NCI-H2029 (cell line): ENCODE measurements at regions not wholly inside any gene's neighbourhood (a gene's known extent, or its start where the extent isn't known, plus 50 kb on each side); places are given as distances from the start of the nearest gene placed in this dataset.

ENCODE experiments used
- DNase-seq: peaks from one replicate; lab custom pipeline; 2025; lab: John Stamatoyannopoulos, UW

DNA sequence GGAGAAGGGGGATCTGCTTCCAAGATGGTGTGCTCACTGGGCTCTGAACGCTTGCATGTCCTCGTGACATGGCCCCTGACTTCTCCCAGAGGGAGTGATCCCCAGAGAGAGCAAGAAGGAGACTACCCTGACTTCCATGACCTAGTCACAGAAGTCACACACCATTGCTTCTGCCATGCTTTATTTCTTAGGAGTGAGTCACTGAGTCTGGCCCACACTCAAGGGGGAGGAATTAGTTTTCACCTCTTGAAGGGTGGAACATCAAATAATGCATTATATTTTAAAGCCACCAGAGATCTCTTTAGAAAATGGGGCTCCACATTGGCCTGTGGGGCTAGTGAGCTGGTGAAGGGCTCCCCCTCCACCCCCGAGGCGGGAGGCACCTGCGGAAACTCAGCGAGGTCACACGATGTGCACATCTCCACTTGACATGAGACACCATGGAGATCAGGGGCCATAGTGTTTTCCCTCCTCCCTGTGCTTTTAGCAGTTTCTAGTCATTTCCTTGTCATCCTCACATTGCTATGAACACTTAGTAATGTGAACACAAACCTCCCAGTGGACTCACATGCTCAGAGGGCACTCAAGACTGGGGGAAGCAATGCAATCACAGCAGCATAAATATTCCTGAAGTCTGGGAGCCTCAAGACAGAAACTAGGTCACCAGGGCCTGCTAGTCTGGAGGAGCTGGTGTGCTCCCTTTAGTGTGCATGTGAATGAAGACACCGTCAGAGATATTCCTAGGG lies 87.4 kb upstream of the FZD10 start:
- DNase-seq = no peak

GRCh38 chr12:130075497-130076076 lies 86.7 kb upstream of the FZD10 start:
- DNase-seq = no peak

DNA sequence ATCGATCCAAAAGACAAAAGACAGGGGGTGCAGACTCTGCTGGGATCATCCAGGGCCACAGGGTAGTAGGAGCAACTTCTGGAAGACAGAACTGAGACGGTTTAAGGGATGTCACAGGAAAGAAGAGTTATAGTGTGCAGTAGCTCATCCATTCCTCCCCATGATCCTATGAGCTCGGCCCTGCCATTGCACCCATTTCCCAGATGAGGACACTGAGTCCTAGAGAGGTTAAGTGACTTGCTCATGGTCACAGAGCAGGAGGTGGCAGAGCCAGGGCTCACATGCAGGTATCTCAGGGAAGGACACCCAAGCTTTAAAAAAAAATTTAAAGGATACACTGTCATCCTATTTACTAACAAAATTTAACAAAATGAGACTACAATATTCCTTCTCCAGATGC lies 86.1 kb upstream of the FZD10 start:
- DNase-seq = no peak

DNA sequence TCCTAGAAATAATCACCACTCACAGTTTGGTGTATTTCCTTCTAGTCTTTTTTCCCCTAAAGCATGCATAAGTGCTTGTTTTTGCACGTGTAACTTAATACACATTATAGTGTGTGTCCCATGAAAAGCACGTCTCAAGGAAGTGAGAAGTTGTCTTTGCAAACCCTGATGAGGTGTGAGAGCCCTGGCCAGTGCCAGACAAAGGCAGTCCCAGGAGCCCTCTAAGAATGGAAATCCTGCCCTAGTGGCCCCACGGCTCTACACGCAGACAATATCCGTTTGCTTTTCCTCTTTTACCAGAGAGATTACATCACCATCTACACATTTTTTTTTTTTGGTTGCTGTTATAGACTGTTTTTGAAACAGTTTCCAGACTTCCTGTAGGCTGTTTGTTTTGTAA lies 85.5 kb upstream of the FZD10 start:
- DNase-seq = peak; percentile 30

GRCh38 chr12:130078852-130079251 lies 83.4 kb upstream of the FZD10 start:
- no peak for DNase-seq

DNA sequence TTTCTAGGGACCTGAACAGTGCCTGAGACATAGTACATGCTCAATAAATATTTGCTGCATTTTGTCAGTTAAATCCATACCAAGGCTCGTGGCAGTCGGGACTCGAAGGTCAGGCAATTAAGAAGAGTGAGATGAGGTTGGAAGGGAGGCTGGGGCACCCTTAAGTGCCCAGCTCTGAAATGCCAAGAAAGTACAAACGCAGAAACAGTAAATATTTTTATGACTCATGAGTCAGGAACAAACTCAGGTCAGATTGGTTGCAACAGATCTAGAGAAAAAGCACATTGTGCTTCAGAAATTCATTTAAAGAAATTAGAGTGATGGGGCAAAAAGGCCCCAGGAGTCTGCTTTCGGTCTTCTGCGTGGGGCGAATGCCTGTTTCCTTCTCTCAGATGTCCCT lies 83.0 kb upstream of the FZD10 start:
- no peak for DNase-seq

GRCh38 chr12:130080205-130080604 lies 82.1 kb upstream of the FZD10 start:
- DNase-seq = no peak

- no peak for DNase-seq
Measured at GRCh38 chr12:130081117-130081805, 81.0 kb upstream of the FZD10 start.

DNA sequence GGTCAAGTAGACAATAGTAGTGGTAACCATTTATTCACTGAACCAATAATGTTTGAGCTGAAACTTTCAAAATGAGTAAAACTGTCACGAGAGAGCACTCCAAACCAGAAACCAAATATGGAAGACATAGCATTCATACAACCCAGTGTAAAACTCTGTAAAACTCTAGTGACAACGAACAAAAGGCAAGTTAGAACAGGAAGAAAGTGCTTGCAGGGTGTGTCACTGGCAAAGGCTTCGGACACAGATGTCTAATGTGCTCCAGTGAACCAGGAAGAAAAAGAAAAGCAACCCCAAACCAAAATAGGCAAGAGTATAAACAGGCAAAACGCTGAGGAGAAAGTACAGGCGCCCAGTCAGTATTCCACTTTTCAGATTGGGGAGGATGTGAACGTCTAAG lies 79.3 kb upstream of the FZD10 start:
- no peak for DNase-seq

GRCh38 chr12:130083734-130084133 lies 78.5 kb upstream of the FZD10 start:
- DNase-seq = no peak

GRCh38 chr12:130084359-130084758 lies 77.9 kb upstream of the FZD10 start:
- DNase-seq = no peak

DNA sequence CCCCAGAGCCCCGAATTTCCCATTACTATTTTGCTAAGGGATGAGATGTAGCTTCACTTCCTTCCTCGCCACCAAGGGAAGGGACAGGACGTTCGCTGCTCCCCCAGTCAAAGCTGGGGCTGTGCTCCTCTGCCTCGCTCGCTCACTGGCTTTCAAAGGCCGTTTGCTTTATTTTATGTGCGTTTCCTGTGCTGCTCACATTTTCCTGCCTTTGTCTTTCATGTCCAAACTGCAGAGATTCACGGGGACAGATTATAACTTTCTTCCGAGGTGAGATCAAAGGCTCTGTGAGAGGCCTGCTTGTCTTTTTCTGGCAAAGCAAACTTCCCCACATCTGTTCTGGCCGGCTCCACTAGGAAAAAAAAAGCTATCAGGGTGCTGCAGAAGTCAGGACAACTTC lies 76.0 kb upstream of the FZD10 start:
- DNase-seq = no peak

DNA sequence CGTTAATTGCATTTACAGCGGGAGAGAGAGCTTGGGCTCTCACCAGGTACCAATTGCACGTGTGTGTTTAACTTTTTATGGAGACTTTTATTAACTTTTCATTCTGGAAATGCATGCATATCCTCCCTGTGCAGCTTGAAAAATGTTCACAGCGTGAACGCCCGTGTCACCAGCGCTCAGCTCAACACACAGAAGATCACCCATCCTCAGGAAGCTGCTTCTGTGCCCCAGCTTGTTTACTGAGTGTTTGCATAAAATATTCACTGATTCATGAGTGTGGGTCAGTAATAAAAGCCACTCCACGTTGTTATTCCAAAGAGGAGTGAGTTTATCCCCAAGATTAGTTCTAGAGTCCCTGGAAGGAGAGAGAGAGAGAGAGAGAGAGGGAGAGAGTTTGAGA lies 75.5 kb upstream of the FZD10 start:
- no peak for DNase-seq

DNA sequence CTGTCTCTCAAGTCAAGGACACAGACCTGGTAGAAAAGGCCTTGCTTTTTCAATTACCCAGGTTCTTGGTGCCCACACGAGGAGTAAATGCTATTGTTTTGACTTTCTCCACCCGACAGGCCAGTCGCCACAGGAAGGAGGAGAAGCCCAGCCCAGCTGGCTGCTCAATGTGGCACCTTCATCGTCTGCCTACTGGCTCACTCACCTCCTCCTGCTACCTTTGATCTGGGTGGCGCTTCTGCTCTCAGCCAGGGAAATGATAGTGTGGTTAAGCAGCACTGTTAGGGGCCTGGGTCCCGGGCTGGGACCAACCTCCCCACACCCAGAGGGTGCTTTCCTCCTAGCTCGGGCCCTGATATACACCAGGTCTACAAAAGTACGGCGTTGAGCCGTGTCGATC lies 75.0 kb upstream of the FZD10 start:
- no peak for DNase-seq

GRCh38 chr12:130088504-130088903 lies 73.8 kb upstream of the FZD10 start:
- no peak for DNase-seq

GRCh38 chr12:130090542-130090941 lies 71.7 kb upstream of the FZD10 start:
- no peak for DNase-seq

DNA sequence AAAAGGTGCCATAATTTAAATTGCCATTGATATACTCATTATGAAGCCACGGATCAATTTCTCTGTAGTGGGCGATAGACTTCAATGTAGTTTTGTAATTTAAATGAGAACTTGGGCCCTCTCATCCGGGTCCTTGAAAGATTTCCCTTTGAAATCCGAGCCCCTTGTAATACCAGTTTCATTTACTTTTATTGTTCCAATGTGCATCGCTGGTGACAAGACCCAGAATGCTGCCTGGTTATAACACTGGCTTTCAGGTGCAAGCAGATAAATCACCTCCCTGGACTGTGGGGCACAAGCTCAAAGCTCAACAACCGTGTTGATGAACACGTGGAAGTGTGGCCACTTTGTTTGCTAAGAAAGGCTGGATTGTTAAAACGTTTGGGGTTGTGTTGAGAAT lies 68.9 kb upstream of the FZD10 start:
- DNase-seq = no peak

- no peak for DNase-seq
Measured at GRCh38 chr12:130097342-130097741, 64.9 kb upstream of the FZD10 start.

- DNase-seq = no peak
Measured at GRCh38 chr12:130097798-130098255, 64.4 kb upstream of the FZD10 start.

DNA sequence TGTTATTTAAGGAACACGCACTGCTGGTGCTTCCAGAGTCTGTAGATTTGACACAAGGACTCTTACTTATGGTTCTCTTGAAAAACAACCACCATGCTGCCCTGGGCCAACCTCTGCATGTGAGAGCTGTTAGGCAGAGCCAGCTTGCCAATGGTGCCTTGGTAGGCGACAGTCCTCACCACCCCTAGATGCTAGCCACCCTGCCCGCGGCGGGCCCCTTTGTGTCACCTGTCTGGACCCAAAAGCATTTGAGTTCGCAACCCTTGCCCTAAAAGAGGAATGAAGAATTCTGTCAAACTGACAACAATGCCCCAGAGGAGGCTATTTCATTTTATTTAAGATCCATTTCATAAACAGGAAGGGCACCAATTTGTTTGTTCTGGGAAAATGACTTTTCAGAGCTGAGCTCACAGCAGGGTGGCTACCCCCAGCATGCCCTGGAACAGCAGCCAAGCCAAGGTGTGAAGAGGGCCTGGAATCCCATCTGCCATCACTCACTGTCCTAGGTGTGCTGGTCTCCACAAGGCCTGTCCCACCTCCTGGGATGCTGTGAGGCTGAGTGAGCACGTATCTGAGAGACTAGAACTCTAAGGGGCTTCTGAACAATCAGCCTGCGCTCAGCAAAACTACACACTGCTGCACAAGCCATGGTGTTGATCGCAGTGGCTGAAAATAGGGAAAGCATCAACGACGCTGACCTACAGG lies 63.8 kb upstream of the FZD10 start:
- no peak for DNase-seq

DNA sequence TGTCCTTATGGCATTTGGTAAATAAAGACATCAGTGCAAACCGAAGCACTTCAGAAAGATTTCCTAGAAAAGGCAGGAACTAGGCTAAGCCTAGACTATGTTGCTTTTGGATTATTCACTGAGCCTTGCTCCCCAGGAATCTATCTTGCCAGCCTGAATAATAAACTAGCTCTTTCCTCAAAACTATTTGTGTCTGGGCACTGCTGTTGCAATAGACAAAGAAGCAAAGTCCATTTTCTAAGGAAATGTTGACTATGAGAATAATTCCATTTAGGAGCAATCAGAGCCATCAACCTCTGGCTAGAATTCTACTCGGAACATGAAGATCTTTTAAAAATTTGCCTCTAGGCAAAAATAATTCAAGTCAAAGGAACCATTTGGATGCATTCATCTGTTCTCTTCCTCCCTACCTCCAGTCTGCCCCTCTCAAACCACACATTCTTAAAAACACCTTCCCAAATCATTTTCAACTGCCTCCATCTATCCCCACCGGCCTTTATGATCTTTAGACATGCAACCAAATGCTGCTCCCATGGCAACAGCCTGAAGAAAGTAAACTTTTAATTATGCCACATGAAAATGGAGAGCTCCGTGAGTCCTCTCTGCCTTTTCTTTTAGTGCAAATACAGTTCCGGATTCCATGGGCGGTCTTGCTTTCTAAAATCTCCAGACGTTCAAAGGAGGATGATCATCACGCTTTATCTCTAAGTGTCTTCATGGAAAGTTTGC lies 61.5 kb upstream of the FZD10 start:
- no peak for DNase-seq

DNA sequence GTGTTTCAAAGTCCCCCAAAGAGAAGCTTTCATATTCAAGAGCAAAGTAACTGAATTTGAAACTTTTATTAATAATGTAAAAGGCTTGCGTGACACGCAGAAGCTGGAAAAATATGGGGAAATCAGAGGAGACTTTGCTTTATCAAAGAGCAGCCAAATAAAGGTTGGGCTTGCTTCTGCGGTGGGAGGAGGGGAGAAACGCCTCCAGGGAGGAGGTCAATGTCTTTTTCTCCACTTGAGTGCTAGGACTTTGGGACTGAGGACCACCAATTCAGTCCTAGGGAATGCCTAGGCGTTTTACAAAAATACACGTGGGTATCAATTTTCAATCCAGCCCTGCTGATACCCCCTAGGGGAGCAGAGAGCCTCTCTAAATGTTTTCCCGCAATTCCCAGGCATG lies 60.9 kb upstream of the FZD10 start:
- DNase-seq = no peak
